Activated CD4-positive, alpha-beta T cell treated with anti-CD3 and anti-CD28 coated beads, Interleukin-2, amount 10 ng/mL, durations not matched to agents 24 days and 14 days (primary cell): ENCODE measurements at regions not wholly inside any gene's neighbourhood (a gene's known extent, or its start where the extent isn't known, plus 50 kb on each side); places are given as distances from the start of the nearest gene placed in this dataset.

Experiments used
- DNase-seq: peaks from one replicate; pipeline ENCODE4 v3.0.0; 2022
- H3K27ac Mint-ChIP-seq: one replicate; pipeline ENCODE4 v1.8.0; 2022; ENCODE audit warnings: mild to moderate bottlenecking, mixed read lengths
- H3K27me3 Mint-ChIP-seq: one replicate; pipeline ENCODE4 v1.8.0; 2022; ENCODE audit warnings: mixed read lengths
- H3K36me3 Mint-ChIP-seq: one replicate; pipeline ENCODE4 v1.8.0; 2022; ENCODE audit warnings: low read depth, mild to moderate bottlenecking, mixed read lengths
- H3K4me1 Mint-ChIP-seq: one replicate; pipeline ENCODE4 v1.8.0; 2021; ENCODE audit warnings: mixed read lengths
- H3K4me3 Mint-ChIP-seq: one replicate; pipeline ENCODE4 v1.8.0; 2022; ENCODE audit warnings: mild to moderate bottlenecking, moderate library complexity, mixed read lengths
- H3K9me3 Mint-ChIP-seq: one replicate; pipeline ENCODE4 v1.8.0; 2021; ENCODE audit warnings: mixed read lengths
- intact Hi-C: fragments of 100-400 bp; cut with micrococcal nuclease; formaldehyde crosslinking; loops from one replicate; pipeline ENCODE4 v1.15.1; 2023

DNA sequence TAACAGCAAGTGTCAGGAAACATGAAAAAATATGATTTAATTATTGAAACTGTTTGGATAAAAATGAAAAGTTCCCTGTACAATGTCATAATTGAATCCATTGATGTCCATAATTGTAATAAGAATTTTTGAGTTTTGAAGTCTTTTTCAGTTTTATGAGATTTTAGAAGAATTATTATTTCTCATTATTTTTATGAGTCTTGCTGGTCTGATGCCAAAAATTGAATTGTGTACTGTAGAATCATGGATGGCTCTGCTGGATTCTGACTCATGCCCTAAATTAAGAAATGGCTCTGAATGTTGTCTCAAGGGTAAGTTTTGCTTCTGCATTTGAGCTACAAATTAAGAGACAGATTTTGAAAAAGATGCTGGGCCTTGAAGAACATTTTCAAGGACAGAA is 132.8 kb upstream of the MAP9 start:
- peaks cover 4% of the 10 kb centered on the region for H3K4me1 Mint-ChIP-seq
- DNase-seq, result no peak
- no peak overlapping the region for H3K27ac Mint-ChIP-seq
- no peaks in the 10 kb centered on the region for H3K27me3 Mint-ChIP-seq
- intact Hi-C loops, result no loop called here
- H3K9me3 Mint-ChIP-seq, result no peaks in the 10 kb centered on the region
- no peak overlapping the region for H3K4me3 Mint-ChIP-seq
- no peaks in the 10 kb centered on the region for H3K36me3 Mint-ChIP-seq

DNA sequence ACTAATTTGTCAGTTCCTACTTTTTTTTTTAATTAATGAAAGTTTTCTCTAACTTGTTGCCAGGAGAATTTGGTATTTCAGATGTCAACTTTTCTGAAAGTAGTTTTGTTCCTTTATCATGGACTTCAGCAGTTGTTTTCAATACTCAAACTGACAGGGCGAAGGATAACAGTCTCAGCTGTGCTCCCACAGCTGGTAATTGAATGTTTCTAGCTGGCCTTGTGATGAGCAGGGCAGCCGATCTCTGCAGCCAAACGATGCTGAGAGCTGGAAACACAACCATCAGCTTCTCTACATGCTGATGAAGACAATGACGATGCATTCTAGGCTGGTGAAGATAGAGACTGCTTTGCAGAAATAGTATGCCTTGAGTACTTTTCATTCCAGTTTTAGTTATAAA is 130.0 kb upstream of the MAP9 start:
- Mint-ChIP-seq H3K9me3 (no peaks in the 10 kb centered on the region), H3K4me1 (peaks cover 4% of the 10 kb centered on the region), H3K36me3 (no peaks in the 10 kb centered on the region), H3K27ac (no peak overlapping the region), H3K27me3 (no peaks in the 10 kb centered on the region), H3K4me3 (no peak overlapping the region)
- DNase-seq, result no peak
- intact Hi-C loops, result no loop called here

DNA sequence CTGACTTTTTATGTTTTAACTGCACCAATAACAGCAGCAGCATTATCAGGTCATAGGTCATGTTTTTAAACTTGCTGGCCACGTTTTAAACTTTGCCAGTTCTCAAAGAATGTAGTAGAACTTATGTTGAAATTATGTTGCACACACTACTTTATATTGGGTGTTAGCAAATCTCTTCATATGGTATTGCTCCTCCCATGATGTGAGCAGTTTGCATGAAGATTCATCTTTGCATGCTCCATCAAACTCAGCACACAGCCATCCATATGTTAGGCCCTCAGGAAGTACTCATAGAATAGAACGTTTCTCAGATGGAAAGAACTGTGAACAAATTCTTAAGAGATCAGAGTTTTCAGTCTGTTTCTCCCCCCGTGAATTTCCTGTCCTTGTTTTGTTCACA is 128.6 kb upstream of the MAP9 start:
- Mint-ChIP-seq H3K27ac (no peak overlapping the region), H3K4me1 (no peaks in the 10 kb centered on the region), H3K4me3 (no peak overlapping the region), H3K27me3 (no peaks in the 10 kb centered on the region), H3K9me3 (no peaks in the 10 kb centered on the region), H3K36me3 (no peaks in the 10 kb centered on the region)
- intact Hi-C loops, result no loop called here
- no peak for DNase-seq

- Mint-ChIP-seq H3K9me3 (no peaks in the 10 kb centered on the region), H3K27ac (no peak overlapping the region), H3K4me1 (no peaks in the 10 kb centered on the region), H3K36me3 (no peaks in the 10 kb centered on the region), H3K27me3 (no peaks in the 10 kb centered on the region), H3K4me3 (no peak overlapping the region)
- DNase-seq, result no peak
- intact Hi-C loops, result no loop called here
Measured at GRCh38 chr4:155497306-155497705, 120.5 kb upstream of the MAP9 start.

DNA sequence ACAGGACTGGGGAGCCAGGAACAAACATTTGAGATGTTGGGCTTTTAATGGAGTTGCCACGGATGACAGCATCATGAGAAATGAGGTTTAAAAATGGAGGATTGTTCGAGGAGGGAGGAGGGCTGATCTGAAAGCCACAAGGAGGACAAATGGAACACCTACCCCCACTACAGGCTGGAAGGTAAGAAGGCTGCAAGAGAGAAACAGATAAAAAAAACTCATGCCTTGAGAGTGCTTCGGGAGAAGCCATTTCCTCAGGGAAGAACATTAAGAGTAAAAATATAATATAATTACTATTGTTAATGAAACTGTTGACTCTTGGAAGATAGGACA is 119.5 kb upstream of the MAP9 start:
- H3K27ac Mint-ChIP-seq, result no peak overlapping the region
- H3K27me3 Mint-ChIP-seq, result no peaks in the 10 kb centered on the region
- intact Hi-C loops, result no loop called here
- no peaks in the 10 kb centered on the region for H3K9me3 Mint-ChIP-seq
- no peaks in the 10 kb centered on the region for H3K36me3 Mint-ChIP-seq
- H3K4me1 Mint-ChIP-seq, result no peaks in the 10 kb centered on the region
- DNase-seq, result no peak
- H3K4me3 Mint-ChIP-seq, result no peak overlapping the region

GRCh38 chr4:155495572-155496293 is 119.0 kb upstream of the MAP9 start:
- Mint-ChIP-seq H3K27me3 (no peaks in the 10 kb centered on the region), H3K36me3 (no peaks in the 10 kb centered on the region), H3K9me3 (no peaks in the 10 kb centered on the region), H3K27ac (no peak overlapping the region), H3K4me3 (no peak overlapping the region), H3K4me1 (no peaks in the 10 kb centered on the region)
- intact Hi-C loops, result no loop called here
- no peak for DNase-seq

GRCh38 chr4:155494037-155494718 is 117.4 kb upstream of the MAP9 start:
- no peak overlapping the region for H3K4me3 Mint-ChIP-seq
- H3K27me3 Mint-ChIP-seq, result no peaks in the 10 kb centered on the region
- H3K27ac Mint-ChIP-seq, result no peak overlapping the region
- intact Hi-C loops, result no loop called here
- no peaks in the 10 kb centered on the region for H3K9me3 Mint-ChIP-seq
- no peaks in the 10 kb centered on the region for H3K4me1 Mint-ChIP-seq
- DNase-seq, result no peak
- H3K36me3 Mint-ChIP-seq, result no peaks in the 10 kb centered on the region

DNA sequence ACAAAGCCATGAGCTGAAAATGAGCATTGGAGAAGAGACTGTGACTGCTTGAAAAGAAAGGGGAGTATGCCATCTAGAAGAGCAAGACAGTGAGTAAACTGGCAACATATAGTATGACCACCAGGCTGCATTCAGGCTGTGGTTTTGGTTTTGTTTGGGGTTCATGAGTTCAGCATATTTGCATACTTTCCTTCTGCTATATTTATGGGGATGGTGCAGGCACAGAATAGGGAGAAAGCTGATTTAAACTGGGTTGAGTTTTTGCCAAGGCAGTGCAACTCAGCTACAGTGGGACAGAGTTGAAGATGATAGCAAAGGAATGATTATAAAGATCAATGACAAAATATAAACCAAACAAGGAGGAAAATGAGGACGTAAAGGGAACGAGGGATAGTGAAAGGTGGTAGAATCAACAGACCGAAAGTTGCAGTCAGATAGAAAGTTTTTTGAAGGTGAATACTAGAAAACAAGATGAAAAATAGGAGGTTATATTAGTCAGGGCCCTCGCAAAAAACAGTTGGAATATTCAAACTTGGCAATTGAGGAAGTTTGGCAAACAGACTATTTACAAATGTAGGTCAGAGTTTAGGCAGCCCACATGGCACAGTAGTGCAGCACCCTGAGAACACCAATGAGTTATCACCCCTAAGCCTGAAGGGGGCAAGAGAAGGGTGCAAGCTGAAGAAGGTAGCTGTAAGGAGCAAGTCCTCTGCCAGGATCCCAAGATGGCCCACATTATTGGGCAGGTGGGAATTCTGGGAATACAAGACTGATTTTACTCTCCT is 114.8 kb upstream of the MAP9 start:
- H3K27ac Mint-ChIP-seq, result no peak overlapping the region
- no peaks in the 10 kb centered on the region for H3K9me3 Mint-ChIP-seq
- intact Hi-C loops, result no loop called here
- DNase-seq, result no peak
- no peaks in the 10 kb centered on the region for H3K27me3 Mint-ChIP-seq
- H3K36me3 Mint-ChIP-seq, result no peaks in the 10 kb centered on the region
- no peaks in the 10 kb centered on the region for H3K4me1 Mint-ChIP-seq
- no peak overlapping the region for H3K4me3 Mint-ChIP-seq

- Mint-ChIP-seq H3K36me3 (no peaks in the 10 kb centered on the region), H3K9me3 (no peaks in the 10 kb centered on the region), H3K4me1 (no peaks in the 10 kb centered on the region), H3K27me3 (no peaks in the 10 kb centered on the region), H3K27ac (no peak overlapping the region), H3K4me3 (no peak overlapping the region)
- no peak for DNase-seq
- intact Hi-C loops, result no loop called here
Measured at GRCh38 chr4:155489271-155489670, 112.5 kb upstream of the MAP9 start.

- Mint-ChIP-seq H3K9me3 (no peaks in the 10 kb centered on the region), H3K4me3 (no peak overlapping the region), H3K27me3 (no peaks in the 10 kb centered on the region), H3K27ac (no peak overlapping the region), H3K4me1 (no peaks in the 10 kb centered on the region), H3K36me3 (no peaks in the 10 kb centered on the region)
- no peak for DNase-seq
- intact Hi-C loops, result no loop called here
Measured at GRCh38 chr4:155488691-155489090, 111.9 kb upstream of the MAP9 start.

DNA sequence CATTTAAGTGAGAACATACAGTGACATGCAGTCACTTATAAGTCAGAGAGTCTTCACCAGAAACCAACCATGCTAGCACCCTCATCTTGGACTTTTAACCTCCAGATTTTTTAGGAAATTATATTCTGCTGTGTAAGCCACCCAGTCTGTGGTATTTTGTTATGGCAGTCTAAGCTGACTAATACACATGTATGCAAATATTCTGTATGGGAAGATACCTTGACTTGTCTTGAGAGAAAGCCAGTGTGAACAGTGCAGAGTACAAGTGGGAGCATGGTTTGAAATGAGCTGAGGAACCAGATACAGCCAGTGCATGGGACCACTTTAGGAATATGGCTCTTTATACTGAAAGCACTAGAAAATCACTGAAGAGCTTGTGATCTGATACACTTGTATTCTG is 110.4 kb upstream of the MAP9 start:
- H3K27me3 Mint-ChIP-seq, result no peaks in the 10 kb centered on the region
- DNase-seq, result no peak

DNA sequence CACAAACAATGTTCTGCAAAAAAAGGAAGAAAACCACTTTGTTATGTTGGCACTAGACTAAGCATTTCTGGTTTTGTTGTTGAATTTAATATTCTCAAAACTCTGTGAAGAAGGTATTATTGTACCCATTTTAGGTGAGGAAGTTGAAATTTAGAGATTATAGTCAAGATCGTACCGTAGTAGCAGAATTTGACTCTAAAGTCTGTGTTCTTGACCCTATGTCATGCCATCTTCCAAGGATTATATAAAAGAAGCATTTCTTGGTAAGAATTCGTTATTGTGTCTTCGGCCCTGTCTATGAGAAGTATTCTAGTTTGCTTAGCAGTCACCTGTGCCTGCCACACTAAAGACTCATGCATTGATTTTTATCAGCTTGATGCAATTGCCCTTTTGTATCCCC is 104.4 kb upstream of the MAP9 start:
- Mint-ChIP-seq H3K4me1 (no peaks in the 10 kb centered on the region), H3K27ac (no peak overlapping the region), H3K27me3 (no peaks in the 10 kb centered on the region), H3K36me3 (no peaks in the 10 kb centered on the region), H3K9me3 (no peaks in the 10 kb centered on the region), H3K4me3 (no peak overlapping the region)
- intact Hi-C loops, result no loop called here
- no peak for DNase-seq

More for the DNA sequence above, 110.4 kb upstream of the MAP9 start:
- H3K9me3 Mint-ChIP-seq, result no peaks in the 10 kb centered on the region
- intact Hi-C loops, result no loop called here
- H3K4me3 Mint-ChIP-seq, result no peak overlapping the region
- no peaks in the 10 kb centered on the region for H3K36me3 Mint-ChIP-seq
- H3K4me1 Mint-ChIP-seq, result no peaks in the 10 kb centered on the region
- no peak overlapping the region for H3K27ac Mint-ChIP-seq

GRCh38 chr4:155479835-155480234 is 103.1 kb upstream of the MAP9 start:
- no peaks in the 10 kb centered on the region for H3K4me1 Mint-ChIP-seq
- no peak overlapping the region for H3K4me3 Mint-ChIP-seq
- no peaks in the 10 kb centered on the region for H3K9me3 Mint-ChIP-seq
- DNase-seq, result no peak
- H3K27ac Mint-ChIP-seq, result no peak overlapping the region
- no peaks in the 10 kb centered on the region for H3K36me3 Mint-ChIP-seq
- intact Hi-C loops, result no loop called here
- no peaks in the 10 kb centered on the region for H3K27me3 Mint-ChIP-seq

DNA sequence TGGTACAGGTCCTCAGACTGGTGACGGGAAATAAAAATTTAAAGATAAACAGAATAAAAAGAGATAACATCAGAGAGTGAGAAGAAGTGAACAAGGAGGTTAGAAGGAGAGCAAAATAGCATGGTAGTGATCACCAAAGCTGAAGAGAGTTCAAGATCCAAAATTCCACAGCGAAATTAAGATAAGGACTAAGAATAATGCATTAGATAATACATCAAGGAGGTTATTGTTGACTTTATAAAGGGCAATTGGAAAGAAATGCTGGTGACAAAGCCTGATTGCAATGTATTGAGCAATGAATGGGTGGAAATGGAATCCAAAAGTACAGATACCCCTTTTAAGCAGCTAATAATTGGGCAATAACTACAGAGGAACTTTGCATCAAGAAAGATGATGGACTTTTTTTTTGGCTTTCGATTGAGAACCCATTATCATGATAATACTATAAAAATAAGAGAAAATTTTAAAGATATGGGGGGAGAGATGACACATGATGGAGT is 101.6 kb upstream of the MAP9 start:
- Mint-ChIP-seq H3K9me3 (no peaks in the 10 kb centered on the region), H3K27me3 (no peaks in the 10 kb centered on the region), H3K36me3 (no peaks in the 10 kb centered on the region), H3K4me3 (no peak overlapping the region), H3K27ac (no peak overlapping the region), H3K4me1 (no peaks in the 10 kb centered on the region)
- intact Hi-C loops, result no loop called here
- DNase-seq, result no peak
